Activated CD4-positive, alpha-beta memory T cell treated with anti-CD3 and anti-CD28 coated beads for 36 hours (primary cell): ENCODE measurements at regions not wholly inside any gene's neighbourhood (a gene's known extent, or its start where the extent isn't known, plus 50 kb on each side); places are given as distances from the start of the nearest gene placed in this dataset.

Experiments used
- CTCF ChIA-PET: fragments of 350-600 bp; sonication (Branson Sonifier 250); formaldehyde crosslinking; loops from one replicate; lab custom pipeline; 2021; ENCODE audit warnings: antibody characterized with exemption, inconsistent platforms; lab: Charles Lee
- POLR2A ChIA-PET: fragments of 350-600 bp; sonication (Branson Sonifier 250); formaldehyde crosslinking; loops from one replicate; lab custom pipeline; 2021; ENCODE audit warnings: antibody characterized with exemption; lab: Charles Lee
- DNase-seq: peaks from one replicate; pipeline ENCODE4 v3.0.0-alpha.2; 2020
- H3K27ac Mint-ChIP-seq: one replicate; pipeline ENCODE4 v1.8.0; 2021; ENCODE audit warnings: mixed read lengths
- H3K27me3 Mint-ChIP-seq: one replicate; pipeline ENCODE4 v1.8.0; 2021; ENCODE audit warnings: mixed read lengths
- H3K36me3 Mint-ChIP-seq: one replicate; pipeline ENCODE4 v1.8.0; 2021; ENCODE audit warnings: mixed read lengths
- H3K4me1 Mint-ChIP-seq: one replicate; pipeline ENCODE4 v1.8.0; 2021; ENCODE audit warnings: low read depth, mixed read lengths
- H3K4me3 Mint-ChIP-seq: one replicate; pipeline ENCODE4 v1.8.0; 2021; ENCODE audit warnings: mild to moderate bottlenecking, mixed read lengths
- H3K9me3 Mint-ChIP-seq: one replicate; pipeline ENCODE4 v1.8.0; 2021; ENCODE audit warnings: mixed read lengths
- intact Hi-C: fragments of 100-400 bp; cut with micrococcal nuclease; formaldehyde crosslinking; loops from one replicate; pipeline ENCODE4 v1.15.1; 2023

DNA sequence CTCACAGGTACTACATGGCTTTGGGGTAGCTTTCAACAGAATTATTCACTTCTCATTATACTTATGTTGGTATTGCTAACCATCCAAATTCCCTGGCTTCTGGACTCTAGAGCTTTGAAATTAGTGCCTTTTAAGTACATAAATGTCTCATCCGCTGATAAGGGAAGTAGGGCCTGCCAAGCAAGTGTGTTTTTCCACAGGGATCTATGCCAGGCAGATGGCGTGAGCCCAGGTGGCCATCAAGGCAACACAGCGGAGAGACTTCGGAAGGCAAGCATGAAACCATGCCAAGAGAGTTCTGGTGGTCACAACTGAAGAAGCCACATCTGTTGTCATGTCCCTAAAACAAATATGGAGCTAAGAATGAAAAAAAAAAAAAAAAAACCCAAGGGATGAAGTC, 503.1 kb upstream of the LCORL start:
- Mint-ChIP-seq H3K9me3 (no peaks in the 10 kb centered on the region), H3K27me3 (peaks cover 2% of the 10 kb centered on the region), H3K27ac (no peak overlapping the region), H3K4me3 (no peak overlapping the region), H3K4me1 (no peaks in the 10 kb centered on the region), H3K36me3 (no peaks in the 10 kb centered on the region)
- intact Hi-C loops, result no loop called here
- DNase-seq, result no peak
- ChIA-PET CTCF (no interaction called here), POLR2A (no interaction called here)

DNA sequence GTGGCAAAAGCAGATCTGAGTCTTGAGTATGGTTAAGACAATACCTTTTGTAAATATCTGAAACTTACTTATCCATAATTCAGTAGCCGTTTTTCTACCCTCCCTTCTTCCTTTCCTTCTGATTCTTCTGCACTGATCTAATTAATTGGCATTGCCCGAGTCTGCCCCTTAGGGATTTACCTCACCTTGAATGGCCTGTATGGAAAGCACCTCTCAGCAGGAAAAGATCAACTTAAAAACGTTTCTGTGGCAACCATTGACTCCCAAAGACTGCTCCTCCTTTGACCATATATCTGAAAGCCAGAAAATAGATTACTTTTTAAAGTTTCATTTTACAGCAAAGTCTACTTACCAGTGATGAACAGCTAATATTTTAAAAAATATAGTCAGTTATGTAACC, 496.5 kb upstream of the LCORL start:
- intact Hi-C loops, result no loop called here
- no peaks in the 10 kb centered on the region for H3K27me3 Mint-ChIP-seq
- H3K4me1 Mint-ChIP-seq, result no peaks in the 10 kb centered on the region
- no peak overlapping the region for H3K27ac Mint-ChIP-seq
- no peaks in the 10 kb centered on the region for H3K36me3 Mint-ChIP-seq
- ChIA-PET POLR2A (no interaction called here), CTCF (no interaction called here)
- H3K9me3 Mint-ChIP-seq, result no peaks in the 10 kb centered on the region
- H3K4me3 Mint-ChIP-seq, result no peak overlapping the region
- no peak for DNase-seq

DNA sequence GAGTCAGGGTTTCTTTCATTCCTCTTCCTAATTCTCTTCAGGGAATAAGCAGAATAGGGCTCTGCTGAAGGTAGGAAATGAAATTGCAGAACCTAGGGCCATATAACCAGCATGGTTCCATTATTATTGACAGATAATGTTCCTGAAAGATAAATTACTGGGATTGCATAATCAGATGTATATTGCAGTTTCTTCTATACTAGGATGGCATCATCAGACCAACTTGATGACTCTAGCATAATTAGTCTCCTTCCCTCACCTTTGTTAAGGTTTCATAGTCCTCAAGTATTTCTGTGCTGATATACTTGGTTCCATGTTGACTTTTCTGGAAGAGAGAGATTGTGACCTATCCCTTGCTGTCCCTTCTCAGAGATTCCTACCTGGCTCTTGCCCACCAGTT, 492.3 kb upstream of the LCORL start:
- intact Hi-C loops, result no loop called here
- Mint-ChIP-seq H3K27ac (no peak overlapping the region), H3K4me1 (no peaks in the 10 kb centered on the region), H3K4me3 (no peak overlapping the region), H3K36me3 (no peaks in the 10 kb centered on the region), H3K9me3 (no peaks in the 10 kb centered on the region), H3K27me3 (no peaks in the 10 kb centered on the region)
- DNase-seq, result no peak
- POLR2A ChIA-PET, result no interaction called here
- CTCF ChIA-PET, result no interaction called here

DNA sequence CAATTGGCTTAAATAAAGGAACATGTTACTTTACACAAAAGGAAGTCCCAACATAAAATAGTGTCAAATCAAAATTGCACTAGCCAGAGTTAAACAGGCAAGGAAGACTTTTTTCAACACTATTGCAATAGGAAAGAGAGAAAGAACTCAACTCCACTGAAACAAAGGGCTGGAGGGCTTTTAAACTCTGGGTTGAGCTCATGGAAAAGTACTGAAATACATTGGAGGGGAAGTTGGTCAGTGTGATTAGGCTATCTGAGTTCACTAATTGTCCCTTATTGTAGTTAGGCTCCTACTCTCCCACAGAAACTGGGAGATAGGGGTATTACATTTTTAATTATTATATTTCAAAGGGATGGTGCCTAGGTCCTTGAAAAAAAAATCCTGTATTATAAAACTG, 491.2 kb upstream of the LCORL start:
- H3K9me3 Mint-ChIP-seq, result no peaks in the 10 kb centered on the region
- intact Hi-C loops, result no loop called here
- no peaks in the 10 kb centered on the region for H3K27me3 Mint-ChIP-seq
- no peak for DNase-seq
- ChIA-PET POLR2A (no interaction called here), CTCF (no interaction called here)
- no peak overlapping the region for H3K27ac Mint-ChIP-seq
- no peaks in the 10 kb centered on the region for H3K4me1 Mint-ChIP-seq
- no peak overlapping the region for H3K4me3 Mint-ChIP-seq
- no peaks in the 10 kb centered on the region for H3K36me3 Mint-ChIP-seq

DNA sequence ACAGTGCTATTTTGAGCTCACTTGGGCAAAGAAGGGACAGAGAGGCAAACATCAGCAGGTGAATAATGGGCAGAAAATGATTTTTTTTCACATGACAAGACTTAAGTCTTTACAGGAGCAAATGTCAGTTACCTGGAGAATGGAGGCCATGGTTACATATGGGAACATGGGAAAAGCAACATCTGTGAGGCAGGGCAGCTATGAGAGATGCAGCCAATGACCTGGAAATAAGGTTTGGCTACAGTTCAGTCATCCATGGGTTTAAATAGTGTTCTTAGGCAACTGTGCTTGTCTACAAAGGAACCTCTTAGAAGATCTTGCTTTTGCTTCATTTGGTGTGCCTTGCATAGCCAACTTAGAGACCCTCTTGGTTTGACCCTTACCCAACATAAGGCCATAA, 490.2 kb upstream of the LCORL start:
- no peak for DNase-seq
- Mint-ChIP-seq H3K4me1 (no peaks in the 10 kb centered on the region), H3K27me3 (no peaks in the 10 kb centered on the region), H3K9me3 (no peaks in the 10 kb centered on the region), H3K4me3 (no peak overlapping the region), H3K36me3 (no peaks in the 10 kb centered on the region), H3K27ac (no peak overlapping the region)
- intact Hi-C loops, result no loop called here
- POLR2A ChIA-PET, result no interaction called here
- CTCF ChIA-PET, result no interaction called here

DNA sequence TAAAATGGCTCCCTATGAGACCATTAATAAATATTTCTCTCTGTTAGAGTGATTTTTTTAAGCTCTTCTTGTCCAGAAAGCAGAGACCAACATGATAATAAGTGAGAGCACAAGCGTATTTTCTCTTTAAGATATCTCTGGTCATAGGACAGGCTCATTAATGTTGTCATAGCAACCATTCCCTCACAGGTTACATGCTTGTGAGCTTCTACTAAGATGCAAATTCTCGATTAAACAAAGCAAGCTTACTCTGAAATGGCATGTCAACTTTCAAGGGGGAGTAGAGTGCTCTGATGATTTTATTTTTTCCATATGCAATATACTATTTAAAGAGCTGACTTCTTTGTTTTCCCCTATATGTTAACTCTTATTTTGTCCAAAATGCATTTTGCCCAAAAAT, 487.2 kb upstream of the LCORL start:
- no peaks in the 10 kb centered on the region for H3K9me3 Mint-ChIP-seq
- no peak overlapping the region for H3K27ac Mint-ChIP-seq
- H3K36me3 Mint-ChIP-seq, result no peaks in the 10 kb centered on the region
- ChIA-PET POLR2A (no interaction called here), CTCF (no interaction called here)
- no peak for DNase-seq
- intact Hi-C loops, result no loop called here
- H3K27me3 Mint-ChIP-seq, result no peaks in the 10 kb centered on the region
- H3K4me3 Mint-ChIP-seq, result no peak overlapping the region
- H3K4me1 Mint-ChIP-seq, result no peaks in the 10 kb centered on the region

DNA sequence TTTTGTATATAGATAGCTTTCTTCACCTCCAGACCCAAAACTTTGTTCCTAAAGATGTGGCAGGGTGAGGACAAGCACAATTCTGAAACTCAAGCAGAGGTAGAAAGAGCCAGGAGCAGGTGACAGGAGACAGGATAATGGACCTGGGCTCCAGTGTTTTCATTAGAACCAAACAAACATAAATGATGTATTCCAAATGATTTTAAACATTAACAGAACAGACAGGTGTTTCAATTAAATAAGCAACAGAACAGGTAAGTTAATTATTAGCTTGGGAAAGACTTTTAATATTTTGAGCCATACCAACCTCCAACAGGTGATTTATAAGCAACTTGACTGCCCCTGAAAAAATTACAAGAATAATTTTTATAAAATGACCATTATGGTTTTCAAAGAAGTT, 459.4 kb upstream of the LCORL start:
- Mint-ChIP-seq H3K27me3 (no peaks in the 10 kb centered on the region), H3K4me1 (no peaks in the 10 kb centered on the region), H3K36me3 (no peaks in the 10 kb centered on the region), H3K4me3 (no peak overlapping the region), H3K27ac (no peak overlapping the region), H3K9me3 (peaks cover 12% of the 10 kb centered on the region)
- DNase-seq, result no peak
- POLR2A ChIA-PET, result no interaction called here
- intact Hi-C loops, result no loop called here
- CTCF ChIA-PET, result no interaction called here

DNA sequence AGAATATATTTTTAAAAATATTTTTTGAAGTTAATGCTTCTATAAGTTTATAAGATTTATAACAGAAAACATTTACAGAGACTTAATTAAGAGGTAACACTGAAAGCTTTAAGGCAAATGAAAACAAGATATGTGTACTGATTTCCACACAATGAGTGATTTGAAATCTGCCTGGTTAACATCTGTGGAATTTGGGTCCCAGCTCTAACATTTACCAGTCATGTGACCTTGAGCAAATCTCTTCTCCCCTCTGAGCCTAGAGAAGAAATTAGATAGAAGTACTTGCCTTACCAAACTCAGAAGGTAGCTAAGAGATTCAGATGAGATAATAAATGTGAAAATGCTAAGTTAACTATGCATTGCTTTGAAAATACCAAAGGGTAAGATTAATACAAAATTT, 458.8 kb upstream of the LCORL start:
- peaks cover 11% of the 10 kb centered on the region for H3K9me3 Mint-ChIP-seq
- H3K4me1 Mint-ChIP-seq, result no peaks in the 10 kb centered on the region
- POLR2A ChIA-PET, result no interaction called here
- no peak for DNase-seq
- no peak overlapping the region for H3K27ac Mint-ChIP-seq
- intact Hi-C loops, result no loop called here
- H3K4me3 Mint-ChIP-seq, result no peak overlapping the region
- no peaks in the 10 kb centered on the region for H3K36me3 Mint-ChIP-seq
- no peaks in the 10 kb centered on the region for H3K27me3 Mint-ChIP-seq
- CTCF ChIA-PET, result no interaction called here

DNA sequence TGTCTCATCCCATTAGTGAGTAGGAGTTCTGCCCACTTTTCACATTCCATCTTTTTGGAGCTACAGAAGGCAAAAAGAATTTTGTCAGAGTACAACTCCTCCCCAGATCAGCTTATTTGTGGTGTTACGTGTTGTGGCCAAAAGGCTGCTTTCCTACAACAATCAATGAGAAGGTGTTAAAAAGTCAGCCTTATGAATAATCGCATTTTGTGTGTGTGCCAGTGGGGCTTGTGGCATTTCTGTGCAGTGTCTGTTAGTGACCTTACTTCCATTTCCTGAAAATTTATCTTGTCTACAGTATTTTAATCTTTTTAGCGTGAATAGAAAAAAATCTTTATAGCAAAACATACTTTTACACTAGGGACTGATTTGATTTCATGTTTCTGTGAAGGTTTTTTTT, 458.3 kb upstream of the LCORL start:
- POLR2A ChIA-PET, result no interaction called here
- H3K27ac Mint-ChIP-seq, result no peak overlapping the region
- CTCF ChIA-PET, result no interaction called here

DNA sequence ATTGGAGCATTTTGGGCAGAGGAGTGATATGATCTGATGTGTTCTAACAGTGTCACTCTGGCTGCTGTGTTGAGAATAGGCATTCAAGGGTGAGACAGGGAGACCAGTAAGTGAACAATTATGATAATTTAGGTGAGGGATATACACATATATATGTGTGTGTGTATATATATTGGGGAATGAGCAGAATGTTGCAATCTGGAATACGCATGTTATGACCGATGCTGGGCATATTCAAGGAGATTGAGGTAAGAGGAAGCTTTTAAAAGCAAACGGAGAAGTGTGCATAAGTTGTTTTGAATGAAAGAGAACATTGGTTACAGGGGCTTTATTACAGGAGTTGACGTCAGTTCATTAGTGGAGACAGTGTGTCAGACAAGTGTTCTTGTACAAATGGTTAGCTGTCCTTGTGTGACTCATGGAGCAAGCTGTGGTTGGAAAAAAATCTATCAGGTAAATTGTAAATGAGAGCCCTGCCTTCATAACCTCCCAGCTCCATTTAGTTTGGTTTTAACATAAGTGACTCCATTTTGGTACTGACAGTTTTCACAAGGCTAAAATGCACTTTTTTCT, 442.5 kb upstream of the LCORL start:
- no peak overlapping the region for H3K4me3 Mint-ChIP-seq
- no peaks in the 10 kb centered on the region for H3K27me3 Mint-ChIP-seq
- CTCF ChIA-PET, result no interaction called here
- no peaks in the 10 kb centered on the region for H3K9me3 Mint-ChIP-seq
- no peak overlapping the region for H3K27ac Mint-ChIP-seq
- no peaks in the 10 kb centered on the region for H3K4me1 Mint-ChIP-seq
- DNase-seq, result no peak
- POLR2A ChIA-PET, result no interaction called here
- intact Hi-C loops, result no loop called here
- H3K36me3 Mint-ChIP-seq, result no peaks in the 10 kb centered on the region

More for the DNA sequence above, 458.3 kb upstream of the LCORL start:
- peaks cover 8% of the 10 kb centered on the region for H3K9me3 Mint-ChIP-seq
- H3K4me3 Mint-ChIP-seq, result no peak overlapping the region
- H3K4me1 Mint-ChIP-seq, result no peaks in the 10 kb centered on the region
- DNase-seq, result no peak
- intact Hi-C loops, result no loop called here
- H3K36me3 Mint-ChIP-seq, result no peaks in the 10 kb centered on the region
- H3K27me3 Mint-ChIP-seq, result no peaks in the 10 kb centered on the region

DNA sequence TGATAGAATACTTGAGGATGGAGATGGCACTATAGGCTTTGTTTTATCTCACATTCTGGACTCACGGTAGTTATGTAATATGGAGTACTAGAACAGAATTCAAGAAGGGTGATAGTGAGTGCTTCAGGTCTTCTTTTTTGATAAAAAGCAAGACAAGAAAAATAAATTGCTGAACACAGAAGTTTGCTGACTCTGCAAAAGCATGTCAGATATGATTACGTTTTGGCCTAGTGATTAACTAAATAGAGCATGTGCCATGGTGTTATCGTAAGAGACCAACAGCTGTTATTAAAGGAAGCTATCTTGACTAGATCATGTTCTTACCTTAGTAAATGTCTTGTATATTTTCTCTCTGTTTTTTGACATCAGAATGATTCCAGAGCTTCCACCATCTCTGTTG, 436.9 kb upstream of the LCORL start:
- H3K27ac Mint-ChIP-seq, result no peak overlapping the region
- no peaks in the 10 kb centered on the region for H3K36me3 Mint-ChIP-seq
- DNase-seq, result no peak
- intact Hi-C loops, result no loop called here
- no peak overlapping the region for H3K4me3 Mint-ChIP-seq
- no peaks in the 10 kb centered on the region for H3K9me3 Mint-ChIP-seq
- ChIA-PET CTCF (no interaction called here), POLR2A (no interaction called here)
- no peaks in the 10 kb centered on the region for H3K27me3 Mint-ChIP-seq
- no peaks in the 10 kb centered on the region for H3K4me1 Mint-ChIP-seq

DNA sequence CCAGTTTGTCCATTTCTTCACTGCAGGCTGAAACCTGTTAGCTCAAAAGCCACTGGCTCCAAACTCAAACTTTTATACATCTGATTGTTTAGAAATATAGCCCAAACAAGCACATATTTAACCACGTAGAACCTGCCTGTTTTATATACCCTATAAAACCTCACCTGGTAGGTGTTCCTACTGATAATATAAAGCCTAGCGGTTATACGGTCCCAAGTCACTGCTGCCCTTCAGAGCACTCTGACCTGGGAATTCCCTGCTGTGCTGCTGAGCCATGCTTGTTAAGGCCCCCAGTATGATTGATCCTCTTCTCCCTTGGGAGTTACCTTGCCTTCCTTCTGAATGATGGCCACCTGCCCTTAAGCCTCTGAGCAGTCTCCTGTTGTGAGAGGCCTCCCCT, 432.8 kb upstream of the LCORL start:
- CTCF ChIA-PET, result no interaction called here
- no peaks in the 10 kb centered on the region for H3K4me1 Mint-ChIP-seq
- no peaks in the 10 kb centered on the region for H3K27me3 Mint-ChIP-seq
- H3K4me3 Mint-ChIP-seq, result no peak overlapping the region
- no peak overlapping the region for H3K27ac Mint-ChIP-seq
- H3K36me3 Mint-ChIP-seq, result no peaks in the 10 kb centered on the region
- POLR2A ChIA-PET, result no interaction called here
- intact Hi-C loops, result no loop called here
- DNase-seq, result no peak
- H3K9me3 Mint-ChIP-seq, result no peaks in the 10 kb centered on the region

DNA sequence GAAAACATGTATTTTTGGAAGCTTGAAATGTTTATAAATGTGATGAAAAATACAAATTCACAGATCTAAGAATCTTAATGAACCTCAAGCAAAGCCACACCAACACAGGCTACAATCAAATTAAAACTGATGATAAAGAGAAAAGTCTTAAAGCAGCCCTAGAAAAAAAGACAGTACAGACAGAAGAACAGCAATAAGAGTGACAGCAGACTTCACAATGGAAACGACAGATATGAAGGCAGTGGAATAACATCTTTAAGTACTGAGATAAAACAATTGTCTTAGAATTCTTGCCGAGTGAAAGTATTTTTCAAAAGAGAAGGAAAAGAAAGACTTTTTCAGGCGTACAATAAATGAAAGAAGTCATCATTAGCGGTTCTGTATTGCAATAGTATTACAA, 423.6 kb upstream of the LCORL start:
- no peaks in the 10 kb centered on the region for H3K36me3 Mint-ChIP-seq
- ChIA-PET CTCF (no interaction called here), POLR2A (no interaction called here)
- no peak overlapping the region for H3K27ac Mint-ChIP-seq
- no peaks in the 10 kb centered on the region for H3K27me3 Mint-ChIP-seq
- H3K4me3 Mint-ChIP-seq, result no peak overlapping the region
- intact Hi-C loops, result no loop called here
- H3K9me3 Mint-ChIP-seq, result peaks cover 6% of the 10 kb centered on the region
- no peaks in the 10 kb centered on the region for H3K4me1 Mint-ChIP-seq
- DNase-seq, result no peak

DNA sequence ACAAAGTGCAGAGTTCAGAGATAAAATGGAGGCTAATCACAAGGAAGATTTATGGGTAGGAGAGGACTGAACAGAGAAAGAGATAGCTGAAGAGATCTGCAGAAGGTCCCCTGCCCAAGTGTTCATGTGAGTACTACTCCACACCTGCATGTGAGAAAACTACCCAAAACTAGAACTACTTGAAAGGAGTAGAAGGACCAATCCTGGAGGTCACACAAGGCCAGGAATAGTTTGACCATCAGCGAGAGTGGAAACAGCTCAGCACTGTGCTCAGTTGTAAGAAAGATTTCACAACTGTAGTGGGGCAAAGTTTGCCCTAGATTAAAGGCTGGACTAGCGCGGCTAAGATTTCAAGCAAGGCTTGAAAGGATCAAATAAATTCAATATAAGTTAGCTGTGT, 422.7 kb upstream of the LCORL start:
- CTCF ChIA-PET, result no interaction called here
- no peak overlapping the region for H3K4me3 Mint-ChIP-seq
- no peak overlapping the region for H3K27ac Mint-ChIP-seq
- H3K27me3 Mint-ChIP-seq, result no peaks in the 10 kb centered on the region
- no peak for DNase-seq
- intact Hi-C loops, result no loop called here
- POLR2A ChIA-PET, result no interaction called here
- no peaks in the 10 kb centered on the region for H3K4me1 Mint-ChIP-seq
- no peaks in the 10 kb centered on the region for H3K36me3 Mint-ChIP-seq
- peaks cover 6% of the 10 kb centered on the region for H3K9me3 Mint-ChIP-seq
